ENCODE measurements at regions not wholly inside any gene's neighbourhood (a gene's known extent, or its start where the extent isn't known, plus 50 kb on each side); places are given as distances from the start of the nearest gene placed in this dataset.
"Not testable (repeated sequence)": the region's sequence is repeated elsewhere in the genome, so short reads cannot be mapped to it uniquely, and the experiment has no call there.

DNA sequence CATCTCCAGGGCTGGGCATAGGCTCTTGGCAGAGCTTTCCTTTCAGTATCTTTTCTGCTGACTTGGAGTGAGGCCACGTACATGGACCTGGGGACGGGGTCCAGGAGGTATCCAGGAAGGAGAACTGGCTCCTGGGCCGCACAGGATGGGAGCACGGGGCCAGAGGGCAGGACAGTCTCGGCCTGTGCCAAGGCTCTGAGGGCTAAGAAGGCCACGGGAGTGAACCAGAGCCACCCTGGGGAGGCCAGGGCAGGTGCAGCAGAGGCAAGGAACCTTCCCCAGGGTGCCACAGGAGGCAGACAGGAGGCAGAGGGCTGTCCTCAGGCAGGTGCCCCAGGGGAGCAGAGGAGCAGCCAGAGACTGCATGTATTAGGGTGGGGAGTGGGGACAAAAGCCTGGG lies 50.3 kb downstream of the PLXNA1 start:
- DNase-seq, result no peak

GRCh38 chr3:127033786-127034185 lies 50.9 kb downstream of the PLXNA1 start:
- no peak for DNase-seq

DNA sequence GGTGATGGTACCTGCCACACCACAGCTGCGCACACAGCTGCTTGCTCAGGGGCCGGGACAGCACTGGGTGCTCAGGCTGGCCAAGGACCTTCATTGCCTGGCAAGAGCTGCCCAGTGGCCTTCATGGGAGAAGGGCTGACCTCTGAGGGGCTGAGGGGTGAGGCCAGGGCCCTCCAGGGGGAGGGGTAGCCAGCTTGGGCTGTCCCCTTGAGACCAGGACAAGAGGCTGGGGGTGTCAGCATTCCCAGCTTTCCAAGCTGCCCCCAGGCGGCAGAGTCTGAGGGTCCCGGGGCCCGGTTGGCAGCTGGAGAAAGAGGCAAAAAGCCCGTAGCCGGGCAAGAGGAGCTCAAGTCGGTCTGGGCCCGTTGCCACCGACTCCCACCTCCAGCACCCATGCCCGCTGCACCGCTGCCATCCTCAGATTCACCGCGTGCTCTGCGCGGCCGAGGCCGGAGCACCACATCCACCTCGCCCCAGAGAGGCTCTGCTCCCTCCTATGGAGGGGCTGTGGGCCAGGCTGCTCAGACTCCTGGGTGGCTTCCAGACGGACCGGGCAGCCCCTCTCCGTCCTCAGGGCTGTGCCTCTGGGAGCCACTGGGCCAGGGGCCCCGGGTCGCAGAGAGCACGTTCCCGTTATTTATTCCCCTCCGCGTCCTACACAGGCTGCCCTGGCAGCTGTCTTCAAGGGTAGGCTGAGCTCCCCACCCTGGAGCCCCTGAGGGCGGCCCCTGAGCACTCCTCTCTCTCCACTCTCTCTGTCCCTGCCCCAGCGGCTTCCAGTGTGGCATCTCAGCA lies 51.5 kb downstream of the PLXNA1 start:
- DNase-seq, result no peak

DNA sequence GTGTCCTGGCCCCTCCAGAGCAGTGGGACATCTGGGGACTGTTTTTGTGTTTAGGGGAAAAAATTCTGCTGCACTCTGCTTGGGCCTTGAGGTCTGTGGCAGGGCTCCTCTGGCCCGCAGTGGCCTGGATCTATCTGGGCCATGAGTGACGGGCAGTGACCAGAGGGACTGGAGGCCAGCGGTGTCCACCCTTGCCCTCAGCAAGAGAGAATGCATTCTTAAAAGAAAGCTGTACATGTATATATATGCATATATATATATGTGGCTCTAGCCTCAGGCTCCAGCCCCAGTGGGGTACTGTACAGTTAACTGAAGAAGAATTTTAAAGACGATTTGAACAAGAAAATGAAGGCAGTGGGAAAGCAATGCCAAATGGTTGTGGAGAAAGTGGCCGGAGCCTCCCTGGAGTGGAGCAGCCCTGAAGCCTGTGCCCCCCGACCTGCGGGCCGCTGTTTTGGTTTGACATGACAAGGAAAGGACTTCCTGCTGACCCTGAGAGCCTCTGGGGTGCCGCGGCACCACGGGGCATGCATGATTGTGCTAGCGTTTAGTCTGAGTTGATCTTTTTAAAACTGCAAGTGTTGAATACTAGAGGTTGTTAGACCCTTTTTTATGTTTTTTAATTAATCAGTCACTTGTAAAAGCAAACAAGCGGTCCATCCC lies 52.2 kb downstream of the PLXNA1 start:
- DNase-seq, result no peak

- DNase-seq, result no peak
These were observed 52.8 kb downstream of the PLXNA1 start for GRCh38 chr3:127035677-127036076.

- DNase-seq, result no peak
These were observed 53.5 kb downstream of the PLXNA1 start for GRCh38 chr3:127036209-127037020.

- no peak for DNase-seq
These were observed 54.1 kb downstream of the PLXNA1 start for GRCh38 chr3:127037021-127037400.

DNA sequence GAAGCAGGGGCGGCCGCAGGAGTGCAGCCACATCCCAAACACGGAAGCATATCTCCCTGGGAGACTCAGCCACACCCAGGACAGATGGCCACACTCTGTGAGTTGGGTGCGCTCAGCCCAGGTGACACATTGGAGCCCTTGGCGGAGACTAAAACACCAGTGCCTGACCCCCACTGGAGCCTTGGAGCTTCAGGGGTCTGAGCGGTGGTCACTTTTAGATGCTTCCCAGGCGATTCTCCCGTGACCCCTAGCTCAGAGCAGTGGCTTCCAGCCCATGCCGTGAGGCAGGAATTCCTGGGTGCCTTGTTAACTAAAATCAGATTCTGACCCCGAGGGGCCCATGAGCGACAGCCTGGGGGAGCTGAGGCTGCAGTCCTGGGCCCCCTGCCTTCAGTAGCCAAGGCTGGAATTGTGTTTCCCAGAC lies 54.5 kb downstream of the PLXNA1 start:
- no peak for DNase-seq

DNA sequence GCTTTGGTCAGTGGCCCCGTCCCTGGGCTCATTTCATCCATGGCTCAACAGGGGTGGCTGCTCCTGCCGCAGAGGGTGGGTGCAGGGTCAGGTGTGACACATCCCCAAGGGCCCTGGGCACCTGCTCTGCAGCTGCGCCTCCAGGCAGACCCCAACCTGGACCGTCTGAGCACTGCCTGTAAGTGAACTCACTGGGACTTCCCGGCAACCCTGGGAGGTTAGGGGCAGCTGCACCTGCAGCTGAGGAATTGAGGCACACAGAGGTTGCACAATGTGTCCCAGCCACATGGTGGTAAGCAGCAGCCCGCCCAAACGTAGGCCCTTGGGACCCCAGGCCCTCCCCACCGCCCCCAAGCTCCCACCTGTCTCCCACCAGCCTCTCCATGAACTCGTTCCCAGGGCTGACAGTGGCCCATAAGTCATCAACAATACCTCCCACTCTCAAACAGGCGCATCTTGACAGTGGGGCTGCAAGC lies 55.1 kb downstream of the PLXNA1 start:
- no peak for DNase-seq

- peak; percentile 21 for DNase-seq
These were observed 55.6 kb downstream of the PLXNA1 start for GRCh38 chr3:127038466-127038865.

- DNase-seq, result no peak
These were observed 56.1 kb downstream of the PLXNA1 start for GRCh38 chr3:127038923-127039581.

DNA sequence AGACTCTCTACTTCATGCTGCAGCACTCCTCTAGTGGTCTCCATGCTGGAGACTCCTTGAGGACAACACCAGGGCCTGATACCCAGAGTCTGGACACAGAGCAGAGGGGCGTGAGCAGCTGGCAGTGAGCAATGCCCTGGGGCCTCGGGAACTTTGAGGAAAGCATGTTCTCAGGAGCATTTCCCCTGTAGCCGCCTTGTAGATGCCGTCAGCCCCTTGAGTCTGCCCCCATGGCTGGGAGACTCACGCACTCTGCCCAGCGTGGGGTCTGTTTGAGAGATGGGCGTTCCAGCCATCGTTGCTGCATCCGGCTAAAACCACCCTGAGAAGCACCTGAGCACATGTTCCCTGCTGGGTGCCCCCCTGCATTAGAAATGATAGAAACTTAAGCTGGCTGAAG lies 56.8 kb downstream of the PLXNA1 start:
- no peak for DNase-seq

- DNase-seq, result no peak
These were observed 57.3 kb downstream of the PLXNA1 start for GRCh38 chr3:127040216-127040615.

- no peak for DNase-seq
These were observed 58.4 kb downstream of the PLXNA1 start for GRCh38 chr3:127041264-127041820.

DNA sequence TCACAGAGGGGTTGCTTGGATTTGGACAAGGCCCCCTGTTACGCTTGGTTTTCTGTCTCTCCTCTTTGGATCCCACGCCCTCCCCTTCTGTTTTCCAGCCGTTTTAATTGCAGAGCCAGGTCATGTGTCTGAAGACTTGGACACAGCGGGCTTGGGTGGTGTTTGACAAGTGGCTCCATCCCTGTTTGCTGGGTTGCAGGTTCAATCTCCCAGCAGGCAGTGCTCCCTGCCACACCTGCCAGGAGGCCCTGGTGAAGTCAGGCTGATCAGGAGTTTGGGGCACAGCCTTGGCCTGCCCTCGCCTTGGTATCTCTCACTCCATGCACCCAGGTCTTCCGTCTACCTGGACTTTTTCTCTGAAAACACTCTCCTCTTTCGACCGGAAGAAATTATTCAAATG lies 59.0 kb downstream of the PLXNA1 start:
- DNase-seq, result no peak

DNA sequence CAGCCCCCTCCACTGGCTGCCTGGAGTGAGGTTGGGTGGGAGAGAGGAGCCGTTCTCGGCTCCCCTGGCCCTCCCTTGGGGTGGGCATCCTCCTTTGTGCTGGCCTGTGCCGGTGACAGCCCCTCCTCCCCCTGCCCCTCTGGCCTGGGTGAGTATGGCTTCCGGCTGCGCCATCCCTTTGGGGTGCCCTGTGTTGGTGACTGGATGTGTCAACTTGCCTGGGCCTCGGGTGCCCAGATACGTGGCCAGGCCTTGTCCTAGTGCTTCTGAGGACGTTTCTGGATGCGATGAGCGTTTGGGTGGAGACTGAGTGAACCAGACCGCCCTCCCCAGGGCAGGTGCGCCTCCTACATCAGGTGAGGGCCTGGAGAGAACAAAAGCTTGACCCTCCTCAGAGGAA lies 59.7 kb downstream of the PLXNA1 start:
- DNase-seq, result no peak

GRCh38 chr3:127043041-127043641 lies 60.2 kb downstream of the PLXNA1 start:
- DNase-seq, result no peak

DNA sequence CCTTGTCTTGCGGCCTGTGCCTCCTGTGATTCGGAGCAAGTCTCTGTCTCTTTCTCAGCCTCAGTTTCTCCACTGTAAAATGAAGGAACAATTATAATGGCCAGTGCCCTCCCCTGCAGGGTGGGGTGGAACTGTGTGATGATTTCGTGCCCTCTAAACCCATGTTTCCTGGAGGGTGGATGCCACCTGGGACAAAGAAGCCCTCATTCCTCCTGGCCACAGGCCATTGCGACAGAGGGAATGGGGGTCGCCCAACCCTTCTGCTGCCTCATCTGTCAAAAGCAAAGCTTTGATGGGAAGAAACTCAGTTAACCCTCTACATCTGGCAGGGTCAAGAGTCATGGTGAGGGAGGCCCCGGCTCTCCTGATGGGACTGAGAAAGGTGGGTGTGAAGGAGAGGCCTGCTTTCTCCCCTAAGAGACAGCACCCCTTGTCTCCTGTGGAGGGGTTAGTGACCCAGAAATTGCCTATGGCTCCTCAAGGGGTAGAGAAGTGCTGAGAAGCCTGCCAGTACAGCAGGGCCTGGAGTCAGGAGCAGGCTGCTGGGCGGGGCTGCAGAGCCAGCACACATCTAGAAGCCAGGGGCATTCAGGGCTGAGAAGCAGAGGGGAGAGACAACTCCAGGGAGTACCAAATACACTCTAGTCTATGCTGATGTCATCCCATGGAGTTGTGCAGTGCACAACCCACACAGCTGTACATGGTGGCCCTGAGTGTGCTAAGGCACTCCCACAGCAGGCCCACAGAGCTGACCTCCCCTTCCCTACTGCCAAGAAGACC lies 61.0 kb downstream of the PLXNA1 start:
- no peak for DNase-seq

- no peak for DNase-seq
These were observed 62.1 kb downstream of the PLXNA1 start for GRCh38 chr3:127044996-127045395.

GRCh38 chr3:127045435-127046045 lies 62.6 kb downstream of the PLXNA1 start:
- DNase-seq, result no peak

DNA sequence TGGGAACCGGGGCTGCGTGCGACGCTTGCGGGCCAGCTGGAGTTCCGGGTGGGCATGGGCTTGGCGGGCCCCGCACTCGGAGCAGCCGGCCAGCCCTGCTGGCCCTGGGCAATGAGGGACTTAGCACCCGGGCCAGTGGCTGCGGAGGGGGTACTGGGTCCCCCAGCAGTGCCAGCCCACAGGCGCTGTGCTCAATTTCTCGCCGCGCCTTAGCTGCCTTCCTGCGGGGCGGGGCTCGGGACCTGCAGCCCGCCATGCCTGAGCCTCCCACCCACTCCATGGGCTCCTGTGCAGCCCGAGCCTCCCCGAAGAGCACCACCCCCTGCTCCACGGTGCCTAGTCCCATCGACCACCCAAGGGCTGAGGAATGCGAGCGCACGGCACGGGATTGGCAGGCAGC lies 63.8 kb downstream of the PLXNA1 start:
- not testable (repeated sequence) for DNase-seq

All from NCI-H2227 treated with DMSO at 0.1 percent for 48 hours (cell line).